ENCODE measurements at regions not wholly inside any gene's neighbourhood (a gene's known extent, or its start where the extent isn't known, plus 50 kb on each side); places are given as distances from the start of the nearest gene placed in this dataset.
"Not testable (repeated sequence)": the region's sequence is repeated elsewhere in the genome, so short reads cannot be mapped to it uniquely, and the experiment has no call there.

- not testable (repeated sequence) for TF ChIP-seq POLR2A (IDR thresholded peaks at IDR 0.05; ENCODE audit: low read depth, low read length); POLR2AphosphoS5 (IDR thresholded peaks at IDR 0.05; ENCODE audit: low read depth, low read length); TAF1 (IDR thresholded peaks at IDR 0.05; ENCODE audit: borderline replicate concordance, low read depth, low read length)
These were observed 357.3 kb downstream of the ZNF37A start for GRCh38 chr10:38451306-38451967.
